H9 (cell line): ENCODE measurements at regions not wholly inside any gene's neighbourhood (a gene's known extent, or its start where the extent isn't known, plus 50 kb on each side); places are given as distances from the start of the nearest gene placed in this dataset.

Experiments used
- DNase-seq: peaks from one replicate; pipeline ENCODE4 v3.0.0-alpha.2; 2017
- H2AFZ ChIP-seq: one replicate; pipeline ENCODE4 v1.6.1; 2013; ENCODE audit warnings: mild to moderate bottlenecking, low read length, control low read depth, moderate library complexity
- H2AK5ac ChIP-seq: 2 replicates; pipeline ENCODE4 v1.6.1; 2013; ENCODE audit warnings: low read length, control low read depth, mixed read lengths; ENCODE audit not compliant: insufficient read length
- H2BK120ac ChIP-seq: one replicate; pipeline ENCODE4 v1.6.1; 2013; ENCODE audit warnings: low read depth, mild to moderate bottlenecking, low read length, control low read depth, inconsistent platforms; ENCODE audit not compliant: poor library complexity, severe bottlenecking
- H2BK12ac ChIP-seq: 2 replicates; pipeline ENCODE4 v1.6.1; 2013; ENCODE audit warnings: low read length, control low read depth, mixed read lengths, low read depth; ENCODE audit not compliant: insufficient read length
- H2BK15ac ChIP-seq: 2 replicates; pipeline ENCODE4 v1.6.1; 2013; ENCODE audit warnings: low read depth, low read length, control low read depth
- H2BK20ac ChIP-seq: one replicate; pipeline ENCODE4 v1.6.1; 2013; ENCODE audit warnings: low read depth, mild to moderate bottlenecking, low read length, control low read depth, inconsistent platforms; ENCODE audit not compliant: poor library complexity, severe bottlenecking
- H2BK5ac ChIP-seq: 2 replicates; pipeline ENCODE4 v1.6.1; 2013; ENCODE audit warnings: low read length, control low read depth, mixed read lengths; ENCODE audit not compliant: insufficient read length
- H3K14ac ChIP-seq: 2 replicates; pipeline ENCODE4 v1.6.1; 2013; ENCODE audit warnings: low read length, control low read depth; ENCODE audit not compliant: insufficient read depth
- H3K18ac ChIP-seq: 2 replicates; pipeline ENCODE4 v1.6.1; 2013; ENCODE audit warnings: low read depth, mild to moderate bottlenecking, mixed read lengths, low read length, control low read depth; ENCODE audit not compliant: insufficient read length
- H3K23ac ChIP-seq: 2 replicates; pipeline ENCODE4 v1.6.1; 2013; ENCODE audit warnings: low read length, control low read depth, mixed read lengths, low read depth; ENCODE audit not compliant: insufficient read length
- H3K23me2 ChIP-seq: 2 replicates; pipeline ENCODE4 v1.6.1; 2013; ENCODE audit warnings: low read depth, mild to moderate bottlenecking, mixed read lengths, low read length, control low read depth; ENCODE audit not compliant: insufficient read length, poor library complexity, severe bottlenecking
- H3K27ac ChIP-seq: 2 replicates; pipeline ENCODE4 v1.5.1; 2013; ENCODE audit warnings: low read length, control low read depth, mixed read lengths, low read depth; ENCODE audit not compliant: insufficient read length
- H3K27me3 ChIP-seq: 2 replicates; pipeline ENCODE4 v1.6.1; 2013; ENCODE audit warnings: low read length, control low read depth, inconsistent platforms; ENCODE audit not compliant: insufficient read depth
- H3K4ac ChIP-seq: 2 replicates; pipeline ENCODE4 v1.6.1; 2013; ENCODE audit warnings: low read depth, mild to moderate bottlenecking, control low read depth, inconsistent platforms, low read length, moderate library complexity
- H3K4me1 ChIP-seq: 2 replicates; pipeline ENCODE4 v1.6.1; 2013; ENCODE audit warnings: low read length, control low read depth, inconsistent platforms; ENCODE audit not compliant: insufficient read depth
- H3K4me2 ChIP-seq: 2 replicates; pipeline ENCODE4 v1.6.1; 2013; ENCODE audit warnings: low read length, control low read depth, mixed read lengths; ENCODE audit not compliant: insufficient read length, insufficient read depth
- H3K56ac ChIP-seq: 2 replicates; pipeline ENCODE4 v1.6.1; 2013; ENCODE audit warnings: low read depth, mild to moderate bottlenecking, mixed read lengths, low read length, control low read depth; ENCODE audit not compliant: insufficient read length
- H3K79me1 ChIP-seq: 2 replicates; pipeline ENCODE4 v1.6.1; 2013; ENCODE audit warnings: low read depth, mild to moderate bottlenecking, moderate library complexity, low read length, control low read depth, inconsistent platforms; ENCODE audit not compliant: insufficient read depth, poor library complexity, severe bottlenecking
- H3K79me2 ChIP-seq: 2 replicates; pipeline ENCODE4 v1.6.1; 2013; ENCODE audit warnings: low read length, control low read depth, inconsistent platforms; ENCODE audit not compliant: insufficient read depth
- H3K9ac ChIP-seq: 2 replicates; pipeline ENCODE4 v1.6.1; 2013; ENCODE audit warnings: low read length, control low read depth, mixed read lengths; ENCODE audit not compliant: insufficient read length; ENCODE audit errors: extremely low read depth
- H3K9me3 ChIP-seq: one replicate; pipeline ENCODE4 v1.6.1; 2013; ENCODE audit warnings: low read depth, low read length, inconsistent platforms; ENCODE audit not compliant: control insufficient read depth
- H3T11ph ChIP-seq: one replicate; pipeline ENCODE4 v1.6.1; 2013; ENCODE audit warnings: mild to moderate bottlenecking, low read length, control low read depth, inconsistent platforms
- H4K20me1 ChIP-seq: one replicate; pipeline ENCODE4 v1.6.1; 2013; ENCODE audit not compliant: control insufficient read depth, insufficient read length, insufficient read depth
- H4K5ac ChIP-seq: 2 replicates; pipeline ENCODE4 v1.6.1; 2013; ENCODE audit warnings: low read depth, mild to moderate bottlenecking, mixed read lengths, low read length, control low read depth; ENCODE audit not compliant: insufficient read length
- H4K8ac ChIP-seq: replicated peaks from 2 replicates; pipeline ENCODE4 v1.6.1; 2013; ENCODE audit warnings: low read length, control low read depth, mixed read lengths, low read depth; ENCODE audit not compliant: insufficient read length
- H4K91ac ChIP-seq: 2 replicates; pipeline ENCODE4 v1.6.1; 2013; ENCODE audit warnings: low read depth, mild to moderate bottlenecking, moderate library complexity, mixed read lengths, low read length, control low read depth; ENCODE audit not compliant: insufficient read length
- H3K27ac Mint-ChIP-seq, 3 experiments: 2 replicates in 2 of 3; 3 replicates in 1 of 3; pipeline ENCODE4 v1.8.0; 2020 to 2021; ENCODE audit warnings: mixed read lengths in 3 of 3, mild to moderate bottlenecking in 1 of 3, moderate library complexity in 1 of 3
- H3K27me3 Mint-ChIP-seq: 2 replicates; pipeline ENCODE4 v1.8.0; 2021; ENCODE audit warnings: low read depth, mild to moderate bottlenecking, moderate library complexity, mixed read lengths
- H3K36me3 Mint-ChIP-seq, 3 experiments: 2 replicates in 2 of 3; 3 replicates in 1 of 3; pipeline ENCODE4 v1.8.0; 2020 to 2021; ENCODE audit warnings: low read depth in 3 of 3, mixed read lengths in 3 of 3; ENCODE audit not compliant: insufficient read depth in 1 of 3
- H3K4me1 Mint-ChIP-seq, 2 experiments: 2 replicates each; pipeline ENCODE4 v1.8.0; 2020; ENCODE audit warnings: mixed read lengths in 2 of 2
- H3K4me3 Mint-ChIP-seq, 2 experiments: 2 replicates in 1 of 2; 3 replicates in 1 of 2; pipeline ENCODE4 v1.8.0; 2020 to 2021; ENCODE audit warnings: mild to moderate bottlenecking in 2 of 2, mixed read lengths in 2 of 2, moderate library complexity in 1 of 2
- H3K9me3 Mint-ChIP-seq, 2 experiments: 2 replicates in 1 of 2; 3 replicates in 1 of 2; pipeline ENCODE4 v1.8.0; 2020; ENCODE audit warnings: mild to moderate bottlenecking in 2 of 2, mixed read lengths in 2 of 2, moderate library complexity in 1 of 2
- CTCF ChIP-seq: fragments of 200-600 bp; sonication (generic); conservative IDR thresholded peaks from 3 replicates; pipeline ENCODE4 v1.8.0; 2021; ENCODE audit warnings: antibody characterized with exemption, mild to moderate bottlenecking
- WGBS: extraction: QIAGEN DNeasy Blood & Tissue Kit; methylation state at CpG from one replicate; pipeline ENCODE4 v1.1.7; 2013; ENCODE audit warnings: missing lambda C conversion rate, low lambda C conversion rate, mixed read lengths; ENCODE audit not compliant: insufficient read length; ENCODE audit errors: extremely low coverage; 5-methylcytosine and 5-hydroxymethylcytosine counted together

- no peak overlapping the region for H3K4me3 Mint-ChIP-seq
- no peak overlapping the region for H3T11ph ChIP-seq
- WGBS = no CpG with 5 or more reads among the region's 6 CpGs
Observed at GRCh38 chr18:34576622-34577021, 133.5 kb upstream of the DTNA start.

More at GRCh38 chr18:34576622-34577021, 133.5 kb upstream of the DTNA start:
- no peak overlapping the region for H2BK15ac ChIP-seq
- H2BK20ac ChIP-seq = no peak overlapping the region
- H3K9me3 ChIP-seq = no peaks in the 10 kb centered on the region
- H3K23ac ChIP-seq = no peak overlapping the region
- Mint-ChIP-seq H3K27me3 (no peaks in the 10 kb centered on the region), H3K9me3 (peaks cover 19 to 20% of the 10 kb centered on the region in 2 experiments), H3K27ac (no peak overlapping the region), H3K4me1 (0 out of 4 replicates have a peak, but pooled peaks cover 0 to 2% of the 10 kb centered on the region in 2 experiments), H3K36me3 (peaks cover 9 to 24% (median 19%) of the 10 kb centered on the region in 3 experiments)
- no peaks in the 10 kb centered on the region for H3K4me1 ChIP-seq
- no peaks in the 10 kb centered on the region for H3K79me2 ChIP-seq
- no peak overlapping the region for H2BK12ac ChIP-seq
- no peaks in the 10 kb centered on the region for H3K79me1 ChIP-seq
- H3K27me3 ChIP-seq = no peaks in the 10 kb centered on the region
- H3K4ac ChIP-seq = no peak overlapping the region
- no peak for TF ChIP-seq CTCF
- H3K23me2 ChIP-seq = no peaks in the 10 kb centered on the region
- no peak overlapping the region for H3K4me2 ChIP-seq
- H3K18ac ChIP-seq = no peak overlapping the region
- H4K8ac ChIP-seq = no peak overlapping the region
- no peak overlapping the region for H3K9ac ChIP-seq
- no peak overlapping the region for H2AFZ ChIP-seq
- H3K27ac ChIP-seq = no peak overlapping the region
- no peak overlapping the region for H3K56ac ChIP-seq
- no peaks in the 10 kb centered on the region for H4K20me1 ChIP-seq
- H3K14ac ChIP-seq = no peak overlapping the region
- no peak overlapping the region for H2BK5ac ChIP-seq
- no peak overlapping the region for H4K5ac ChIP-seq
- H2BK120ac ChIP-seq = no peak overlapping the region
- no peak overlapping the region for H2AK5ac ChIP-seq
- no peak for DNase-seq
- no peak overlapping the region for H4K91ac ChIP-seq
